ENCODE measurements at regions not wholly inside any gene's neighbourhood (a gene's known extent, or its start where the extent isn't known, plus 50 kb on each side); places are given as distances from the start of the nearest gene placed in this dataset.
"Not testable (repeated sequence)": the region's sequence is repeated elsewhere in the genome, so short reads cannot be mapped to it uniquely, and the experiment has no call there.

- ATAC-seq; H3K4me1 ChIP-seq; H3K36me3 ChIP-seq; H3K27ac ChIP-seq; intact Hi-C loops (cut with DNase I); H3K27me3 ChIP-seq; H3K9me3 ChIP-seq: not testable (repeated sequence)
- 1 to 2% (median 2%) methylated on average over 21 to 25 of the region's 25 CpGs for WGBS, 4 donors
- H3K4me3 ChIP-seq, result peak overlapping the region in 10 of 12 donors; percentile 11 to 48 (median 36)
- DNase-seq, result peak in 1 of 5 donors; percentile 13
Measured at GRCh38 chr1:148049115-148049496, 103.0 kb downstream of the NBPF11 start.

DNA sequence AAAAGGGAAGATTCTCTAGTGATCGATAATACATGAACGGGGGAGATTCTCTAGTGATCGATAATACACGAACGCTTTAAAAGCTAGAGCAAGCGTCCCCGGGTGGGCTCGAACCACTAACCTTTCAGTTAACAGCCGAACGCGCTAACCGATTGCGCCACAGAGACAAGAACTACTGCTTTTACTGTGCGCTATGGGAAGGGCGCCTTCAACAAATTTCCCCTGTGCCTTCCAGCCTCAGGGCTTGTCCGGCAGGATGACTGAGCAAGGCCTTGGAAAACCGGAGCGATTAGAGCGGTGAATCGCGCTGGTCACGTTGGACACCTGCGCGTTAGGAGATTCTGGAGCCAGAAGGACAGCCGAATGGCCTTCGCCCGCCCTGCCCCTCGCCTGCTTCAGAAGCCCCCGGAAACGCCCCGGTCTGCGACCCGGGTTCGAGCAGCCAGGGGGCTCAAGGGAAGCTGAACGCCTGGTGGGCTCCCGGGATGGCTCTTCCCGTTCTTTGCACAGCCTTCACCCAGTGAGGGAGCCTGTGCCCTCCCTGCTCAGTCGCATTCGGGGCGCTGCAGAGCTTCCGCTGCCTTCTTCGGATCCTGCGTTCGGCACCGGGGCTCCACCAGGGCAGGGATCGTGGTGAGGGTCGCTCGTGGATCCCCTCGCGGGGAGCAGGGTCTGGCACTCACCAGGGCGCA lies 103.5 kb downstream of the NBPF11 start:
- H3K9me3 ChIP-seq; ATAC-seq; H3K36me3 ChIP-seq; H3K4me1 ChIP-seq; H3K27ac ChIP-seq; intact Hi-C loops (cut with DNase I); H3K27me3 ChIP-seq: not testable (repeated sequence)
- WGBS, 4 donors, result 16 to 60% (median 18%) methylated on average over 10 to 51 of the region's 51 CpGs; no CpG with 5 or more reads in 1 of the 4 donors
- peak in 1 of 5 donors; percentile 16 for DNase-seq
- H3K4me3 ChIP-seq, result peak overlapping the region in 10 of 12 donors; percentile 11 to 48 (median 36)

- H3K4me3 ChIP-seq; H3K27ac ChIP-seq; DNase-seq; H3K36me3 ChIP-seq; intact Hi-C loops (cut with DNase I); H3K27me3 ChIP-seq; ATAC-seq; H3K9me3 ChIP-seq; H3K4me1 ChIP-seq: not testable (repeated sequence)
- 40 to 86% (median 77%) methylated on average over 1 to 3 of the region's 4 CpGs for WGBS, 4 donors
Measured at GRCh38 chr1:148045872-148046271, 106.2 kb downstream of the NBPF11 start.

GRCh38 chr1:148044495-148044894 lies 107.6 kb downstream of the NBPF11 start:
- WGBS, 4 donors, result 86 to 91% (median 88%) methylated on average over 5 to 6 of the region's 6 CpGs
- H3K4me1 ChIP-seq; intact Hi-C loops (cut with DNase I); H3K27ac ChIP-seq; H3K36me3 ChIP-seq; H3K4me3 ChIP-seq; DNase-seq; H3K9me3 ChIP-seq; H3K27me3 ChIP-seq; ATAC-seq: not testable (repeated sequence)
